ENCODE measurements at regions not wholly inside any gene's neighbourhood (a gene's known extent, or its start where the extent isn't known, plus 50 kb on each side); places are given as distances from the start of the nearest gene placed in this dataset.
"Not testable (repeated sequence)": the region's sequence is repeated elsewhere in the genome, so short reads cannot be mapped to it uniquely, and the experiment has no call there.

DNA sequence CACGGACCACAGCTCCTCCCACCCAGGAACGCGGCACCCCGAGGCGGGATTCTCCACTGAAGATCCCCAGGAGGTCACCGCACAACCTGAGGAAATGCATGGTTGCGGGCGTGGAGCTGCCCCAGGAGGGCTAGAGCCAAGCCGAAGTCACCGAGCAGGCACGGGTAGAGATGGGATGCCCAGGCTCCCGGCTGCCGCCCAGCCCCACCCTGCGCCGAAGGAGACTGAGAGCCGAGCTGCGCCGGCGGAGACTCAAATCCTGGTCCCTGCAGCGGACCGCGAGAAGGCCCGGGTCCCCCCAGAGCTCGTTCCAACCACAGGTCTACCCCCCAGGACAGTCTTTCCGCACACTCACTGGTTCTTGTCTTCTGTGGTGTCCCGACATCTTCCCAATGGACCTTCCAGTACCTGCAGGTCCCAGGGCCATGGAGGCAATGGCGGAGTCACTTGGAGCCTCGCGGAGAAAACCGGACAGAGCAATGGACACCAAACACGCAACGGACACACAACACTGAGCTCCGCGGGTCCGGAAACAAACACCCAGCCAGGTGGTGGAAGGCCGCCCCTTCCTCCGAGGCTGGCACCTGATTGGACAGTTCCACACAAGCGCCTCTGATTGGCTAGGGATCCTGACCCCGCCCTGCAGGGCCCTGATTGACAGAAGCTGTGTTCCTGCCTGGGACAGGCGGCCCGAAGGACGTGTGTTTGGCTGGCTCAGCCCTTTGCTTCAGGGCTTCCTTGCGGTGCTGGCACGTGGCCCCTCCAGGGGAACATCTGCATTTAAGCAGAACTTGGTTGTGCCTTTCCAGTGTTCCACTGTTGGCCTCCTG, 331.9 kb upstream of the NUPR2 start:
- peaks cover 12% of the 10 kb centered on the region for H3K9me3 ChIP-seq (ENCODE audit: severe bottlenecking)
- H3K36me3 ChIP-seq: no peaks in the 10 kb centered on the region
- TF ChIP-seq, protein P1, sequence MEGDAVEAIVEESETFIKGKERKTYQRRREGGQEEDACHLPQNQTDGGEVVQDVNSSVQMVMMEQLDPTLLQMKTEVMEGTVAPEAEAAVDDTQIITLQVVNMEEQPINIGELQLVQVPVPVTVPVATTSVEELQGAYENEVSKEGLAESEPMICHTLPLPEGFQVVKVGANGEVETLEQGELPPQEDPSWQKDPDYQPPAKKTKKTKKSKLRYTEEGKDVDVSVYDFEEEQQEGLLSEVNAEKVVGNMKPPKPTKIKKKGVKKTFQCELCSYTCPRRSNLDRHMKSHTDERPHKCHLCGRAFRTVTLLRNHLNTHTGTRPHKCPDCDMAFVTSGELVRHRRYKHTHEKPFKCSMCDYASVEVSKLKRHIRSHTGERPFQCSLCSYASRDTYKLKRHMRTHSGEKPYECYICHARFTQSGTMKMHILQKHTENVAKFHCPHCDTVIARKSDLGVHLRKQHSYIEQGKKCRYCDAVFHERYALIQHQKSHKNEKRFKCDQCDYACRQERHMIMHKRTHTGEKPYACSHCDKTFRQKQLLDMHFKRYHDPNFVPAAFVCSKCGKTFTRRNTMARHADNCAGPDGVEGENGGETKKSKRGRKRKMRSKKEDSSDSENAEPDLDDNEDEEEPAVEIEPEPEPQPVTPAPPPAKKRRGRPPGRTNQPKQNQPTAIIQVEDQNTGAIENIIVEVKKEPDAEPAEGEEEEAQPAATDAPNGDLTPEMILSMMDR (IDR thresholded peaks at IDR 0.05; ENCODE audit: low read depth, low read length): no peak
- no peaks in the 10 kb centered on the region for H3K27me3 ChIP-seq (ENCODE audit: insufficient read depth, low read depth, severe bottlenecking)
- H3K27ac ChIP-seq: no peak overlapping the region
- no peak for DNase-seq
- no peak overlapping the region for H3K4me3 ChIP-seq (ENCODE audit: low read depth, low read length)

DNA sequence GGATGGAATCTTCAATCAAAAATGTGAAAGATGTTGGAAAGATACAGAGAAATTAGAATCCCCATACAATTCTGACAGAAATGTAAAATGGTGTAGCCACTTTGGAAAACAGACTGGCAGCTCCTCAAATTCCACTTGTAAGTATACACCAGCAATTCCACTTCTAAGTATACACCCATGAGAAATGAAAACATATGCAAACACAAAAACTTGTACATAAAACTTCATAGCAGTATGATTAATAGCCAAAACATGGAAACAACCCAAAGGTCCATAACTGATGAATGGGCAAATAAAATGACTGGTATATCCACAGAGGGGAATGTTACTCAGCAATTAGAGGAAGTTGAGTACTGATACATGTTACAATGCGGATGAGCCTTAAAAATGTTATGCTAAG, 304.3 kb upstream of the NUPR2 start:
- not testable (repeated sequence) for H3K9me3 ChIP-seq (ENCODE audit: severe bottlenecking); H3K27ac ChIP-seq; H3K4me3 ChIP-seq (ENCODE audit: low read depth, low read length); H3K27me3 ChIP-seq (ENCODE audit: insufficient read depth, low read depth, severe bottlenecking); DNase-seq; H3K36me3 ChIP-seq

DNA sequence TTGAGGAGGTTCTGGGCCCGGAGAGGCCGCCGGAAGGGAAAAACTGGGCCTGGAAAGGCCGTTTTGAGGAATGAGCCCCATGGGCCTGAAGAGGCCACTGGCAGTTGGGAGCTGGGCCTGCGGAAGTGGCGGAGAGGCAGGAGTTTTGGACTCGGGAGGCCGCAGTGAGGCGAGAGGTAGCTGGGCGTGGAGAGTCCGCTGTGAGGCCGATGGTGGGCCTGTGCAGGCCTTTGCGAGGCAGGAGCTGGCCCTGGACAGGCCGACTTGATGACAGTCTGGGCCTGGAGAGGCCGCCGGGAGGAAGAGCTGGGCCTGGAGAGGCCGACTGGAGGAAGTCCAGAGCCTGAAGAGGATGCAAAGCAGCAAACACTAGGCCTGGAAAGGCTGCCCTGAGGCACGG, 259.0 kb upstream of the NUPR2 start:
- no peaks in the 10 kb centered on the region for H3K36me3 ChIP-seq
- no peak overlapping the region for H3K27ac ChIP-seq
- no peak overlapping the region for H3K4me3 ChIP-seq (ENCODE audit: low read depth, low read length)
- DNase-seq: no peak
- H3K9me3 ChIP-seq (ENCODE audit: severe bottlenecking): peaks cover 3% of the 10 kb centered on the region
- no peaks in the 10 kb centered on the region for H3K27me3 ChIP-seq (ENCODE audit: insufficient read depth, low read depth, severe bottlenecking)
- TF ChIP-seq, protein P1 (IDR thresholded peaks at IDR 0.05; ENCODE audit: low read depth, low read length): no peak

DNA sequence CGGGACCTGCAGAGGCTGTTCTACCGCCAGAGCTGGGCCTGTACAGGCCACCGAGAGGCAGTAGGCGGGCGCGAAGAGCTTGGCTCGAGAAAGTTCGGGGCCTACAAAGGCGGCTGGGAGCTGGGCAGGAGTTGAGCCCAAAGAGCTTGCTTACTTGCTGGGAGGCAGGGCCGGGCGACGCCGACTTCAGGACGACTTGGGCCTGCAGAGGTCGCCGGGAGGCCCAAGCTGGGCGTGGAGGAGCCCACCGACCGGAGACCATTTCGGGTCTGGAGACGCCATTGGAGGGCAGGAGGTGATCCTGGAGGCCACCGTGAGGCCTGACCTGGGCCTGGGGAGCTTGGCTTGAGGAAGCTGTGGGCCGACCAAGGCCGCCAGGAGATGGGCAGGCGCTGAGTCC, 258.4 kb upstream of the NUPR2 start:
- H3K4me3 ChIP-seq (ENCODE audit: low read depth, low read length); H3K36me3 ChIP-seq; H3K9me3 ChIP-seq (ENCODE audit: severe bottlenecking); DNase-seq; H3K27me3 ChIP-seq (ENCODE audit: insufficient read depth, low read depth, severe bottlenecking); H3K27ac ChIP-seq: not testable (repeated sequence)

DNA sequence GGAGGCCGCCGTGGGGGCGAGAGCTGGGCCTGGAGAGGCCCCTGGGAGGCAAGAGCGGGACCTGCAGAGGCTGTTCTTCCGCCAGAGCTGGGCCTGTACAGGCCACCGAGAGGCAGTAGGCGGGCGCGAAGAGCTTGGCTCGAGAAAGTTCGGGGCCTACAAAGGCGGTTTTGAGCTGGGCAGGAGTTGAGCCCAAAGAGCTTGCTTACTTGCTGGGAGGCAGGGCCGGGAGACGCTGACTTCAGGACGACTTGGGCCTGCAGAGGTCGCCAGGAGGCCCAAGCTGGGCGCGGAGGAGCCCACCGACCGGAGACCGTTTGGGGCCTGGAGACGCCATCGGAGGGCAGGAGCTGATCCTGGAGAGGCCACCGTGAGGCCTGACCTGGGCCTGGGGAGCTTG, 257.1 kb upstream of the NUPR2 start:
- not testable (repeated sequence) for H3K27me3 ChIP-seq (ENCODE audit: insufficient read depth, low read depth, severe bottlenecking); H3K27ac ChIP-seq; H3K36me3 ChIP-seq; H3K9me3 ChIP-seq (ENCODE audit: severe bottlenecking); H3K4me3 ChIP-seq (ENCODE audit: low read depth, low read length)
- peak; percentile 69 for DNase-seq

DNA sequence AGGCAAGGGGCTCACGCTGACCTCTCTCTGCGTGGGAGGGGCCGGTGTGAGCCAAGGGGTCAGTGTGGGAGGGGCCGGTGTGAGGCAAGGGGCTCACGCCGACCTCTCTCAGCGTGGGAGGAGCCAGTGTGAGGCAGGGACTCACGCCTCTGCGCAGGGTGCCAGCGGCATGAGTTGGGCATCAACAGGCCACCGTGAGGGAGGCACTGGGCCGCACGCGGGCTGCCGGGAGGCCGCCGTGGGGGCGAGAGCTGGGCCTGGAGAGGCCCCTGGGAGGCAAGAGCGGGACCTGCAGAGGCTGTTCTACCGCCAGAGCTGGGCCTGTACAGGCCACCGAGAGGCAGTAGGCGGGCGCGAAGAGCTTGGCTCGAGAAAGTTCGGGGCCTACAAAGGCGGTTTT, 255.6 kb upstream of the NUPR2 start:
- H3K9me3 ChIP-seq (ENCODE audit: severe bottlenecking); H3K27me3 ChIP-seq (ENCODE audit: insufficient read depth, low read depth, severe bottlenecking); H3K4me3 ChIP-seq (ENCODE audit: low read depth, low read length); DNase-seq; H3K36me3 ChIP-seq; H3K27ac ChIP-seq: not testable (repeated sequence)

DNA sequence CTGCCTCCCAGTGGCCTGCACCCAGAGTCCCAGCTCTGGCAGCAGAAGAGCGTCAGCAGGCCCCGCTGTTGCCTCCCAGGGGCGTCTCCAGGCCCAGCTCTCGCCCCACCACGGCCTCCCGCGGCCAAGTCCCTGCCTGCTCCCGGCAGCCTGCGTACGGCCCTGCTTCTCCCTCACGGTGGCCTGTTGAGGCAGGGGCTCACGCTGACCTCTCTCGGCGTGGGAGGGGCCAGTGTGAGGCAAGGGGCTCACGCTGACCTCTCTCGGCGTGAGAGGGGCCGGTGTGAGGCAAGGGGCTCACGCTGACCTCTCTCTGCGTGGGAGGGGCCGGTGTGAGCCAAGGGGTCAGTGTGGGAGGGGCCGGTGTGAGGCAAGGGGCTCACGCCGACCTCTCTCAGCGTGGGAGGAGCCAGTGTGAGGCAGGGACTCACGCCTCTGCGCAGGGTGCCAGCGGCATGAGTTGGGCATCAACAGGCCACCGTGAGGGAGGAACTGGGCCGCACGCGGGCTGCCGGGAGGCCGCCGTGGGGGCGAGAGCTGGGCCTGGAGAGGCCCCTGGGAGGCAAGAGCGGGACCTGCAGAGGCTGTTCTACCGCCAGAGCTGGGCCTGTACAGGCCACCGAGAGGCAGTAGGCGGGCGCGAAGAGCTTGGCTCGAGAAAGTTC, 254.1 kb upstream of the NUPR2 start:
- not testable (repeated sequence) for H3K4me3 ChIP-seq (ENCODE audit: low read depth, low read length); H3K9me3 ChIP-seq (ENCODE audit: severe bottlenecking); H3K27me3 ChIP-seq (ENCODE audit: insufficient read depth, low read depth, severe bottlenecking); H3K27ac ChIP-seq; H3K36me3 ChIP-seq; DNase-seq

DNA sequence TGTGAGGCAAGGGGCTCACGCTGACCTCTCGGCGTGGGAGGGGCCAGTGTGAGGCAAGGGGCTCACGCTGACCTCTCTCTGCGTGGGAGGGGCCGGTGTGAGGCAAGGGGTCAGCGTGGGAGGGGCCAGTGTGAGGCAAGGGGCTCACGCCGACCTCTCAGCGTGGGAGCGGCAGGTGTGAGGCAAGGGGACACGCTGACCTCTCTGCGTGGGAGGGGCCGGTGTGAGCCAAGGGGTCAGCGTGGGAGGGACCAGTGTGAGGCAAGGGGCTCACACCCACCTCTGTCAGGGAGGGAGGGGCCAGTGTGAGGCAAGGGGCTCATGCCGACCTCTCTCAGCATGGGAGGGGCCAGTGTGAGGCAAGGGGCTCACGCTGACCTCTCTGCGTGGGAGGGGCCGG, 251.7 kb upstream of the NUPR2 start:
- not testable (repeated sequence) for H3K4me3 ChIP-seq (ENCODE audit: low read depth, low read length); H3K9me3 ChIP-seq (ENCODE audit: severe bottlenecking); DNase-seq; H3K36me3 ChIP-seq; H3K27ac ChIP-seq; H3K27me3 ChIP-seq (ENCODE audit: insufficient read depth, low read depth, severe bottlenecking)

DNA sequence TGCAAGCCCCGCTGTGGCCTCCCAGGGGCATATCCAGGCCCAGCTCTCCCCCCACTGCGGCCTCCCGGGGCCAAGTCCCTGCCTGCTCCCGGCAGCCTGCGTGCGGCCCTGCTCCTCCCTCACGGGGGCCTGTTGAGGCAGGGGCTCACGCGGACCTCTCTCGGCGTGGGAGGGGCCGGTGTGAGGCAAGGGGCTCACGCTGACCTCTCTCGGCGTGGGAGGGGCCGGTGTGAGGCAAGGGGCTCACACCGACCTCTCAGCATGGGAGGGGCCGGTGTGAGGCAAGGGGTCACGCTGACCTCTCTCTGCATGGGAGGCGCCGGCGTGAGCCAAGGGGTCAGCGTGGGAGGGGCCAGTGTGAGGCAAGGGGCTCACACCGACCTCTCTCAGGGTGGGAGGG, 251.2 kb upstream of the NUPR2 start:
- not testable (repeated sequence) for DNase-seq; H3K9me3 ChIP-seq (ENCODE audit: severe bottlenecking); H3K36me3 ChIP-seq; H3K4me3 ChIP-seq (ENCODE audit: low read depth, low read length); H3K27me3 ChIP-seq (ENCODE audit: insufficient read depth, low read depth, severe bottlenecking); H3K27ac ChIP-seq

DNA sequence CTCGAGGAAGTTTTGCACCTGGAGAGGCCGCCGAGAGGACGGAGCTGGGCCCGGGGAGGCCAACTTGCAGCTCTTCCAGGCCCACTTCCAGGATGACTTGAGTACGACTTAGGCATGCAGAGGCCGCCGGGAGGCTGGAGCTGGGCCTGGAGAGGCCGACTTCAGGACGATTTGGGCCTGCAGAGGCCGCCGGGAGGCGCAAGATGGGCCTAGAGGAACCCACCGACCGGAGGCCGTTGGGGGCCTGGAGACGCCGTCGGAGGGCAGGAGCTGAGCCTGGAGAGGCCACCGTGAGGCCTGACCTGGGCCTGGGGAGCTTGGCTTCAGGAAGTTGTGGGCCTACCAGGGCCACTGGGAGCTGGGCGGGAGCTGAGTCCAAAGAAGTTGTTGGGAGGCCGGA, 250.5 kb upstream of the NUPR2 start:
- not testable (repeated sequence) for H3K27me3 ChIP-seq (ENCODE audit: insufficient read depth, low read depth, severe bottlenecking); H3K4me3 ChIP-seq (ENCODE audit: low read depth, low read length); H3K36me3 ChIP-seq; H3K27ac ChIP-seq; H3K9me3 ChIP-seq (ENCODE audit: severe bottlenecking); DNase-seq

DNA sequence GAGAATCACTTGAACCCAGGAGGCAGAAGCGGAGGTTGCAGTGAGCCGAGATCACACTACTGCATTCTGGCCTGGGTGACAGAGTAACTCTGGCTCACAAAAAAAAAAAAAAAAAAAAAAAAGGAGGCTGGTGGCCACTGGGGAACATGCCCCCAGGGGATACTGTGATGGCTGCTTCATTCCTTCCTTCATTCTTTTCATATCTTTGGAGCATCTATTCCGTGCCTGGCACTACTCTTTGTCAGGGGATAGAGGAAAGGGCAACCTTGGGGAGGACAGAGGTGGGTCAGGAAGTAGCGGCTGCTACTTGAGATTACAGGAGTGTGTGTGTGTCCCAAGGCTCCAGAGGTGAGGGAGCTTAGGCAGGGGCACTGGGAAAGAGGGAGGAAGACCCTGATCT, 236.4 kb upstream of the NUPR2 start:
- H3K9me3 ChIP-seq (ENCODE audit: severe bottlenecking); H3K36me3 ChIP-seq; H3K27ac ChIP-seq; H3K27me3 ChIP-seq (ENCODE audit: insufficient read depth, low read depth, severe bottlenecking); DNase-seq; H3K4me3 ChIP-seq (ENCODE audit: low read depth, low read length): not testable (repeated sequence)

DNA sequence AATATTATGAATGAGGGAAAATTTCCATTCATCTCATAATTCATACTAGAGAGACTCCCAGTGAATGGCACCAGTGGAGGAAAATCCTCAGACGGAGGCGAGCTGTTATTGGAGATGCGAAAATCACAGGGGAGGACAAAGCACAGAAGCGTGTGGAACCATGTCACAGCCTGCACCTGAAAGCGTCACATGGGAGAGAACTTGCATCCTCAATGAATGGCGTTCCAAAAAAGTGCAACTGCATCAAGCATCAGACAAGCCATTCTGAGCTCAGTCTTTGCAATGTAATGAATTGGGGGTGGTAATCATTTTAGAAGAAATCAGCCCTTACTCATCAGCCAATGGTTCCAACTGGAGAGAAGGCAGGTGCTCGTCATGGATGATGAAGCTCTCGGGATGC, 235.0 kb upstream of the NUPR2 start:
- H3K4me3 ChIP-seq (ENCODE audit: low read depth, low read length); DNase-seq; H3K36me3 ChIP-seq; H3K27ac ChIP-seq; H3K9me3 ChIP-seq (ENCODE audit: severe bottlenecking); H3K27me3 ChIP-seq (ENCODE audit: insufficient read depth, low read depth, severe bottlenecking): not testable (repeated sequence)

DNA sequence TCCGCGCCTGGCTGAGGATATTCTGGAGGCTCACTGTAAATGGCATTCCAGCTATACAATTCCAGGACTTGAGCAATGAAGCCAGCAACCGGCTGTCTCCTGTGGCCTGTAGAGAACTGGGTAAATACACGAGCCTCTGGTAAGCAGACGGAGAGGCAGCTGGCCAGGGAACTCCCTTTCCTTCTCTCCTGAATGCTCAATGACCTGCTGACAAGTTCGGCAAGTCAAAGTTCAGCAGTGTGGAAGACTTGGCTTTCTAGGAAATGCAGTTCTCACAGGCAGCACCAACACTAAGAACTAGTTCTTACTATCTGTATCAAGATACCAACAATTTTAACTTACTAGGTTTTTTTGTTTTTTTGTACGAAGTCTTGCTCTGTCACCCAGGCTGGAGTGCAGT, 232.1 kb upstream of the NUPR2 start:
- H3K27me3 ChIP-seq (ENCODE audit: insufficient read depth, low read depth, severe bottlenecking); H3K9me3 ChIP-seq (ENCODE audit: severe bottlenecking); H3K4me3 ChIP-seq (ENCODE audit: low read depth, low read length); DNase-seq; H3K36me3 ChIP-seq; H3K27ac ChIP-seq: not testable (repeated sequence)
